SIG-M5 treated with dmso at 0.1 percent for 504 hours (cell line): ENCODE measurements at regions not wholly inside any gene's neighbourhood (a gene's known extent, or its start where the extent isn't known, plus 50 kb on each side); places are given as distances from the start of the nearest gene placed in this dataset.
A peak's percentile ranks its signal among the peaks of the same experiment; 100 is the strongest.

Experiments used
- DNase-seq: peaks from one replicate; lab custom pipeline; 2025; ENCODE audit not compliant: unreplicated experiment; lab: John Stamatoyannopoulos, UW

DNA sequence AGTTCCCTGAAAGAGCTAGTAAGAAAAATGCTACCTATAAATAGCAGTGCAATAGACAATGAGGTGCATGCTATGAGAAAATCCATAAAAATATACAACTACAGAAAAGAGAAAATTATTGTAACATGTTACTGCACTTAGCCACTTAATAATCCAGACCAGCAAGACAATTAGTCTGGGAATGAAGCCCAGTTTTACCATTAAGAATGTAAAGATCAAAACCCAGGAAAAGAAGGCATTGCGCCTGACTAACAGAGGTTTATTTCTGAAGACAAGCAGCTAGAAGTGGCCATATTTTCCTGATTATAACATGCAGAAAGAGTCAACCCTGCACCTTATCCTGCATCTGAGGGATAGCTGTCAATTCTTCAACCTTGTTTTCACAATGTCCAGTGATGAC, 276.4 kb upstream of the PRMT6 start:
- DNase-seq = no peak

GRCh38 chr1:106780806-106781569, 275.5 kb upstream of the PRMT6 start:
- no peak for DNase-seq

GRCh38 chr1:106785176-106785575, 271.3 kb upstream of the PRMT6 start:
- no peak for DNase-seq

DNA sequence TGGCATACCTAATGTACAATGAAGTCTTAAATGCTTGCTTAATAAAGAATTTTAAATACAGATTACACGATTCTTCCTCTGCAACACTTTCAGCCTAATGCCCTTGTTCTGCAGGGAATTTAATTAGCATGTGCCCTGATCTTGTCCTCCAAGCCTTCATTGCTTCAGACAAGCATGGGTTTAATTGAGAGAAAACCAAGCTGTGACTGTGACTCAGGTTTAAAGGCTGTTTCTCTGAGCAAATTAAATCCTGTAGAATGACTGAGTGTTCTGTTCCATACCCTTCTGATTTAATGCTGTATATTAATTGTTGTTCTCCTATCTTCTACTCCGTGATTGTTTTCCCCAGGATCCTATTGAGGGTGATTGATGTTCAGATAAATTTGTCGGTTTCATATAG, 269.0 kb upstream of the PRMT6 start:
- DNase-seq = no peak

GRCh38 chr1:106789686-106790085, 266.8 kb upstream of the PRMT6 start:
- DNase-seq = no peak

GRCh38 chr1:106791041-106791440, 265.4 kb upstream of the PRMT6 start:
- DNase-seq = no peak

- DNase-seq = no peak
Observed at GRCh38 chr1:106793651-106794050, 262.8 kb upstream of the PRMT6 start.

- peak; percentile 79 for DNase-seq
Observed at GRCh38 chr1:106798991-106799390, 257.5 kb upstream of the PRMT6 start.

GRCh38 chr1:106802181-106802580, 254.3 kb upstream of the PRMT6 start:
- DNase-seq = no peak

DNA sequence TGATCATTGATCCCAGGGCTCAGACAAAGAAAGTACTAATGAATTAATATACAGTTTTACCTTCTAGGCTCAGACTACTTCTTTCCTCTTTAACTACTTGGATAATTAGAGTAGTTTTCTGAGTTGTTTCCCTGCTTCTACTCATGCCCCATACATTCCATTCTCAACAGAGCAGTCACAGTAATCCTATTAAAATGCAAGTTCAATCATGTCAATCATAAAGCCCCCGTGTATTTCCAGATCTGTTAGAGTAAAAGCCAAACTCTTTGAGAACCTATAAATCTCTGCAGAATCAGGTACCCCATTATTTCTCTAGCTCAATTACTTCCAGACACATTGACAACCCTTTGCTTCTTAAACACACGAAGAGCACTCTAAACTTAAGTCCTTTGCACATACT, 242.1 kb upstream of the PRMT6 start:
- no peak for DNase-seq

DNA sequence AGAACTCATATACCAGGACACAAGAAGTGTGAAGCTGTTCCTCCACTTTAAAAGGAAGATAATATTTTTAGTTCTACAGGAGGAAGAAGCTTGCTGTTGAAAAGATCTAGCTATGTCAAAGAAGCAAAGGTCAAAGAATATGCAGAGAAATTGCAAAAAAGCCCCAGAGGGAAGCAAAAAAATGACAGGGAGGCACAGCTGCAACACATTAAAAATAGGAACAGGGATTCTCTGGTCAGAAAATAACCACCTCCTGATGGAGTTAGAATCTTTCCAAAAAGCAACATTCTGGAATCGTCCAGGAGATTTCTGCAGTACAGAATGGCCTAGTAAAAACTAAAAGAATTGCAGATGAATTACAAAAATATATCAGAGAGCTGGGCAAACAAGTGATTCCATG, 238.9 kb upstream of the PRMT6 start:
- DNase-seq = no peak

GRCh38 chr1:106831511-106831910, 225.0 kb upstream of the PRMT6 start:
- DNase-seq = peak; percentile 82

DNA sequence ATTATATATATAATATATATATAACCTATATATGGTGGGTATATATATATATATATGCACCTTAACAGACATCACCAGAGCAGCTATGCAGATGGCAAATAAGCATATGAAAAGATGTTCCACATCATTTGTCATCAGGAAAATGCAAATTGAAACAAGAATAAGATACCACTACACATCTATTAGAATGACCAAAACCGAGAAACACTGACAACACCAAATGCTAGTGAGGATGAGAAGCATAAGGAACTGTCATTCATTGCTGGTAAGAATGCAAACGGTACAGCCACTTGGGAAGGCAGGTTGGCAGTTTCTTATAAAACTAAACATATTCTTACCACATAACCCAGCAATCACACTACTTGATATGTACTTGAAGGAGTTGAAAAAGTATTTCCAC, 219.8 kb upstream of the PRMT6 start:
- DNase-seq = no peak

- DNase-seq = no peak
Observed at GRCh38 chr1:106843518-106843917, 213.0 kb upstream of the PRMT6 start.

DNA sequence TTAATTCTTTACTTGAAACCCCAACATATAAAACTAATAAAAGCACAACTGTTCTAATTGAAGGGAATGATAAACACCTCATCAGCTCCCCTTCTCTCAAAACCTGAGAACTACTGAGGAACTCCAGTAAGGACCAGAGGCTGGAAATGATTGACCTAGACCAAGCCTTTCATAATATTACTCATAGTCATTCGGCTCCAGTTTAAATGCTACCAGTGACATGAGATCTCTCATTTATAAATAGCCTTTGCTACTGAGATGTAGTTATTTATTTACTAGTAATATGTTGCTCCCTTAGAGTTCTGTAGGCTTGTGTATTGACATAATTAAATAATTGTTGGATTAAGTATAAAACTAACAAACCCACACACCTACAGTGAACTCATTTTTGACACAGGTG, 209.8 kb upstream of the PRMT6 start:
- DNase-seq = no peak

- no peak for DNase-seq
Observed at GRCh38 chr1:106861110-106861509, 195.4 kb upstream of the PRMT6 start.

DNA sequence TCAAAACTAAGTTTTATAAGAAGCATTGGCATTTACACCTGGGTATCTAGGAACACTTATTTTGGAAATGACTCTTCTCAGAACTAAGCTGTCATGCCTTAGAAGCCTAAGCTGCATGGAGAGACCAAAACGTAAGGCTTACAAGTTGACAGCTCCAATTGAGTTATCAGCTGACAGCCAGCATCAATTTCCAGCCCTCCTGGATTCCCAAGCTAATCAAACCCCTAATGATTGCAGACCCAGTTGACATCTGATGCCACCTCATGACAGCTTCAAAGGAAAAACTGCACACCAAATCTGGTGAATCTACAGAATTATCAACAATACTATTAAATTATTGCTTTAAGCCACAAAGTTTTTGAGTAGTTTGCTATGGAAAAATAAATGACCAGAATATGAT, 187.6 kb upstream of the PRMT6 start:
- DNase-seq = no peak

DNA sequence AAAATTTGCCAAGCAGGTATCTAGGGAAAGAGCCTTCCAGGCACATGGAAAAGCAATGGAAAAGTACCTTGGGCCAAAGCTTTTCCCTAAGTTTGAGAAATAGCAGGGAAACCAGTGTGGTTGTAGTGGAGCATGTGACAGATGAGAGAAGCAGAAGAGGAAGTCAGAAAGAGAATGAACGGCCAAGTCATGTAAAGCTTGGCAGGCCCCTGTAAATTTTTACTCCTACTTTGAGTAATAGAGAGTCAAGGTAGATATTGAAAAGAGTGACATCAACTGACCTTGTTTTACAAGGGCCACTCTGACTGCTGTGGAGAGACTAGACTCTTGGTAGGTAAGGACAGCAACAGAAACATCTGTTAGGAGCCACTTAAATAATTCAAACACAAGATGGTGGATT, 180.9 kb upstream of the PRMT6 start:
- peak; percentile 27 for DNase-seq

- peak; percentile 73 for DNase-seq
Observed at GRCh38 chr1:106876384-106876783, 180.1 kb upstream of the PRMT6 start.

DNA sequence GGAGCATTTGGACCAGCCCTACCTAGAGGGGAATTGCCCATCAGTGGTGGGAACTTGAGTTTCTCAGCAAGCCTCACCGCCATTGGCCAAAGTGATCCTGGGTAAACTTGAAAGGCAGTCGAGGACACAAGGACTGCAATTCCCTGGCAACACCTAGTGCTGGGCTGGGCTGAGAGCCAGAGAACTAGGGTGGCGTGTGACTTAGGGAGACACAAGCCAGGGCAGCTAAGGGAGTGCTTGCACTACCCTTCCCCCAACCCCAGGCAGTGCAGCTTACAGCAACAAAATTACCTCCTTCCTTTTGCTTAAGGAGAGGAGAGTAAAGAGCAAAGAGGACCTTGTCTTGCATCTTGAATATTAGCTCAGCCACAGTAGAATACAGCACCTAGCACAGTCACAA, 176.9 kb upstream of the PRMT6 start:
- peak; percentile 77 for DNase-seq

GRCh38 chr1:106880226-106880625, 176.2 kb upstream of the PRMT6 start:
- DNase-seq = no peak

- DNase-seq = no peak
Observed at GRCh38 chr1:106883208-106883607, 173.3 kb upstream of the PRMT6 start.

DNA sequence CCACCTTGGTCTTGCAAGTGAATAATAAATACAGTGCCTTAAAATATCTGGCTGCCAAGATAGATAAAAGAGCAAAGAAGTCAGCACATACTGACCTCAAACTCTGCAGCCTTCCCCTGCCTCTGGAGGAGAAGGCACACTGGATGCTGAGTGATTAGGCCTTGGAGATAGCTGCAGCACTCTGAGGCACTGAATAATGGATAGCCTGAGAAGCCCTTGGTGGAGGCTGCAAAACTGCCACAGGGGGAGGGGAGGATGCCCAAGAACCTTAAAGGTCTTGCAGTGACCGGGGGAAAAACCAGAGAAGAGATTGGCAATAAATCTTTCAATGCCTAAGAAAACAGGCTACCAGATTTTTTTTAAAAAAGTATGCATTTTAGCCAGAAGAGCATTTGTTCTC, 167.4 kb upstream of the PRMT6 start:
- no peak for DNase-seq
